Superior temporal gyrus (tissue), 1 donor: ENCODE measurements at regions not wholly inside any gene's neighbourhood (a gene's known extent, or its start where the extent isn't known, plus 50 kb on each side); places are given as distances from the start of the nearest gene placed in this dataset.
"Not testable (repeated sequence)": the region's sequence is repeated elsewhere in the genome, so short reads cannot be mapped to it uniquely, and the experiment has no call there.

Experiments used
- DNase-seq: peaks from one replicate; pipeline ENCODE4 v3.0.0-alpha.2; 2016; ENCODE audit errors: extremely low spot score

DNA sequence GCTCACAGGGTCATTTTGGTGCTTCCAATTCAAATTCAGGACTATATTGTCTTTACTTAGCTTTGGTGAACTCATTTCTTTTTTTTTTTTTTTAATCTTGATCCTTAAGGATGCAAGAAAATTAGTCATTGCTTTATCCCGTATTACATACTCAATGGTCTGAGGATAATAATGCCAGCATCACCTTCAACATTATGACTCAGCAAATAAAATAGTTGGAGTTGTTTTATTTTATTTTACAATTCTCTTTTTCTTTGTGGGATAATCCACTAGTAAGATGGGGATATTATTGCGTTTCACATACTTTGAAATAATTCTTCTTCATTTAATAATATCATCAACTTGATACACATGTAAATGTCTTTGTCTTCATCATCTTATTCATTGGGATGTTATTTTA, 954.9 kb upstream of the GYPC start:
- DNase-seq, result peak; percentile 2

DNA sequence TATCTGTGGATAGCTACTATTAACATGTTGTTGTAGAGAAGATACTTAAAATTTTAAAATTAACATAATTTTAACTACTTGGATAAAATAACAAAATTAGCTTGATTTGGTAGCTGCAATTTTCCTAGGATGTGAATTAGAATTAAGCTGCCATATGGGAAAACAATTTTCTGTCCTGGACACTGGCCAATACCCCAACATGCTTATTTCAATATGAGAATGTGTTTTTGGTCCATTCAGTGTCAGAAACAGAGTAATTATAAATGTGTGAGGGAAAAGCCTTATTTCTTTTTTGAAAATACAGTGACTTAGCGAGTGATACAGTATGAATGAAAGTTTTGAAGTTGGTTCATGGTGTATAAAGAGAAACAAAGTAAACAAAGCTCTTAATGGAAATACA, 948.3 kb upstream of the GYPC start:
- peak; percentile 3 for DNase-seq

DNA sequence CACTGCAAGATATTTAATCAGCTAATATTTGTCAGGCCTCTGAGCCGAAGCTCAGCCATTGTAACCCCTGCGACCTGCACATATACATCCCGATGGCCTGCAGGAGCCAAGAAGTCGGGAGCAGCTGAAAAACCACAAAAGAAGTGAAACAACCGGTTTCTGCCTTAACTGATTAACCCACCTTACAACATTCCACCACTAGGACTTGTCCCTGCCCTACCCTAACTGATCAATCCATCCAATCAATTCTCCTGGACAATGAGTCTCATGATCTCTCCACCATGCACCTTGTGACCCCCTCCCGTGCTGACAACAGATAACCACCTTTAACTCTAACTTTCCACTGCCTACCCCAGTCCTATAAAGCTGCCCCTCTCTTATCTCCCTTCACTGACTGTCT, 945.4 kb upstream of the GYPC start:
- no peak for DNase-seq

DNA sequence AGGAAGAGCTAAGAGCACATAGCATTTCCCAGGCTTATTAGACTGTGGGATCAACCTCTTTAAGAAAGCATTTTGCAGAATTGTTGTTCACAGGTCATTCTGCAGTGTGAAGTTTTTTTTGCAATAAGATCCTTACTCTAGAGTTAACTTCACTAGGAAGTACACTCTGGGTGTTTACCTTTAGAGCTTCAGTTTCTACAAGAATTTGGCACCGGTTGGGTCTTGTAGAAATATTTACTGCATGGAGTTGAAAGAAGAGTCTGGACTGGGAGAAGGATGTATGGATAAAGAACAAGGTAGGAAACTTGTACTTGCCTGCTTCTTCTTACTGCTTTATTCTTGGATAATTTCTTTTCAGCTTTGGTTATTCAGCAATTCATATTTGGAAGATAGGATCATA, 944.9 kb upstream of the GYPC start:
- peak; percentile 5 for DNase-seq

DNA sequence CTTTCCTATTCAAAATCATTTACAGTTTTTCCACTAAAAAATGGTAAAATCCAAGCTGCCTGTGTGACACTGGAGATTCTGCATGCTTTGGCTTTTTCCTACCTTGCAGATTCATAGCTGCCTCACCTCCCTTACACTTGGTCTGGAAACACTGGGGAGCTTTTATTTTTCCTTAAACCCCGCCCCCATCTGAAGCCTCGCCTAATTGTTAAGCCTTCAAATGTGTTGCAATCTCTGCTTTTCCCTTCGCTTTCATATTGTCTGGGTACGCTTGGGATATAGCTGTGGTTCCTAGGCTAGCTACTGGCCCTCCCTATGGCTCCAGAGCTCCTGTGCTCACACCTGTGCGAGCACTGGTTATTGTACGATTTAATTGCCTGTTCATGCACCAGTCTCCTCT, 942.4 kb upstream of the GYPC start:
- no peak for DNase-seq

DNA sequence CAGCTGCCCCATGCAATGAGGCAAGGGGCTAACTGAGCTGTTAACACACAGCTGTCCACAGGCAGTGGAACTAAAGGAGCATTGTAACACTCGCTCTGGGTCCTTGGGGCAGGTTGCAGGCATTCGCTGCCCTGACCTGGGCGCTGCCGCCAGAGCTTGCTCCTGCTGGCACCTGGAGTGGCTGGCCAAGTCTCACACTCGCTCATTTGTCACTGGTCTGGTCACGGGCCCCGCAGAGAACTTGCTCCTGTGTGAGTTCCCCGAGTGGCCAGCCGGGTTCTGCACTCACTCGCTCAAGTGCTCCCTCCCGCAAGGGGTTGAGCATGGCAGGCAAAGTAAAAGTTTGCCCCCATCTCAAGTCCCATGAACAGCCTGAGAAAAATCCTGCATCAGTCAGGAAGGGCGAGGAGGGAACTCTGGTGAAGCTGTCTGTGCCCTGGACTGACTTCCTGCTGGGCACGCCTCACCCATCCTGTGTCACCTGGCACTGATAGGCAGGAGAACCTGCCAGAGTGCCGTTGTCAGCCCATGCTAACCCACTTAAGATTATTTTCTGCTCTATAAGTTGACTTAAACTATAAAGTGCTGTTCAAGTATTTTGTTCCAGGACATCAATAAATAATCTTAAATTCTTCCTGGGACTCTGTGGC, 934.8 kb upstream of the GYPC start:
- no peak for DNase-seq

DNA sequence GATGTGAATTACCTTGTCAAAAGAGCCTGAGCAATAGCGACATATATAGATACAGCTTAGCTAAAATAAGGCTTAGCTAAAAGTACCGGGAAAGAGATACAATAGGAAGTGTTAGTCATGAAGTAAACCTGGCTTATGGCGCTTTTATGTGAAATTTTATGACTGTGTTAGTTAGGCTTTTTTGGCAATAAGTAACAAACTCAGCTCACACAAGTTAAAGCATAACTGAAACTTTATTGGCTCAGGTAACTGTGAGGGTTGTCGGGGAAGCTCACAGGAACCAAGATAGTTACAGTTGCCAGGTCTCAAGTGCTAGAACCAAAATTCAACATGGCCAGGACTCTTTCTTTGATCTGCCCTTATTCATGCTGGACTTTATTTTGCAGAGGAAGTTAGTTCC, 925.0 kb upstream of the GYPC start:
- no peak for DNase-seq

DNA sequence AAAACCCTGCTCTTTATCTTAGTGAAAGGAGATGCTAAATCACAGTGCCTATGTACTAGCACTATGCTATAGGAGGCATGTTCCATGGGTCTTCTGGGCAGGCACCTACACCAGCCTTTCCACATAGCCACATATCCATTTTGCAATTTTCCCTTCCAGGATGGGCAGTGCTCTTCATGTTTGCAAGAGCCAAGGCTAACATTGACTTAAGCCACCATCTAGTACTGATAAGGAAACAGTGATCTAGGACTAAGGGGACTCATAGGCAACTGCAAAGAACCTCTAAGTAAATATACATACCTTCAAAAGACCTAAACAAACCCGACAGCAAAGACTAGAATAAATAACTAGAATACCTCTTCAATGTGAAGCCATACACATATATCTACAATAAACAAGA, 919.7 kb upstream of the GYPC start:
- DNase-seq, result no peak

DNA sequence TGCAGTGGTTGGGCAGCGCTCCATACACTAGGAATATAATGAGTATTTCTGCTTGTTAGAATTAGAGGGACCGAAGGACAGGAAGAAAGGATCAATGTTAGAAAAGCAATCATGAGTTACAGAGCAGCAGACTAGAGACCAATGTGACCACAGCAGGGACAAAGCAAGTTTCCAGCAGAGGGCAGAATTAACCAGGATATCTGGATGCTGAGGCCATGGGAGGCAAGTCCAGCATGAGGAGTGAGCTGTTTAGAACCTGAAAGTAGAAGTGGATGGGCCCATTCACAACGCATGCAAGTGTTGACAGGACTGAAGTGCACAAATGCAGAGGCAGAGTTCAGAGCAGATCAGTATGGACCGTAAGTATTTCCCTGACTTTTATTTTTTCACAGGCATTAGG, 910.4 kb upstream of the GYPC start:
- DNase-seq, result peak; percentile 90

DNA sequence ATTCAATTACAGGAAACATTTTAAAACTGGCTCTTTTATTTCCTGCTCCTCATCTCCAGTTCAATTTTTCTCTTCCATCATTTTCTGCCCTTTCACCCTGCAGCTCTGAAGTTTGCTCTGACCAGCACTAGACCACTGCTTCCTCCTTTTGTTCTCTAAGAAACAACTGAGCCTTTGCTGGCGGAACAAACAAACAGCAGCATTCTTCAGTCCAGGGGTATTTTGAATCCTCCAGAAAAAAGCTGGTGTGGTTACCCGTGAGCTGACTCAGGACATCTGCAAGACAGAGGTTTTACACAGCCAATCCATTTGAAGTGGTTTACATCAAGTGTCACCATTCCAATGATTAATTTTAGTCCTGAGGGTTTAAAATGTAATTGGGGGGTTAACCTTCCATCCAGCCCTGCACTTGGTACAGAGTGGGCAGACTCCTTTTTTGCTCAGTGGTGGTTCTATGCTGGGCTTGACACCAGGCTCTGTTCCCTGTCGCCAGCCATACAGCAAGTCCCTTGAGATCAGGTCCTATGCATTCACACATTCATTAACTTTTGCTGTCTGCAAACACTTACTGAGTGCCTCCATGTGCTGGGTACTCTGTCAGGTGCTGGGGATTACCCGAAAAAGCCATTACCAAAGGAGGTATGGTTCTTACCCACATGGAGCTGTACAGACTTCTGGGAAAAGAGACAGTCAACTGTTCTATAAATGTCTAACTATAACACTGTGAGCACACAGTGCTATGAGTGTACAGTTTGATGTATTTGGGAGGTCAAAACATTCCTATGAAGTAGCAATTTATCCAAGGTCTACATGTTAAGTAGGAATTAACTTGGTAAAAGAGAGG, 909.4 kb upstream of the GYPC start:
- DNase-seq, result no peak

DNA sequence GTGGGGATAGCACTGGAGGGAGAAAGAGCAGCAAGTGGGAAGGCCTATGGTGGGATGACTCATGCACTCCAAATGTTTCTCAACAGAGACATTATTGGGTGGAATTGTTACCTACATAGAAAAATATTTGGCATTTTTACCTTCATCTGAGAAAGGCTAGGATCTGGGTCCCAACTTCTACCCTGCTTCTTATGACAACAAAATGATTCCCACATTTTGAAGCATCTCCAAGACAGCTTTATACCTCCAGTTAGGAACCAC, 908.9 kb upstream of the GYPC start:
- no peak for DNase-seq

DNA sequence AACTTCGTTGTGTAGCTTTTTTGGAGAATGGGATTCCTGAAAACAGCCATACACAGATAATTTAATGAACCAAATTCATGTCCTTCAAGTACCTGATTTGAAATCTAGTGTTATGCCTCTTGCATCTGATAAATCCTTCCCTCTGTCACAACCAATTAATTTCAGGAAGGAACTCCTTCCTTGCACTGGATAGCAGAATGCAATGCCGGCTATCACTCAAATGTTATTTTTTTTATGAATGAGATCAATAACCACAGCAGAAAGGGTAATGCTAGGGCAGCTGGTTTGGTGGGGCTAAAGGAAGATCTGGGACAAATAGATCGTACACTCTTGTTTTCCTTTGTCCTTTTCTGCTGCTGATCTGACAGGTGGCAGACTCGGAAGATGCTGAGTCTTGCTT, 899.5 kb upstream of the GYPC start:
- no peak for DNase-seq

DNA sequence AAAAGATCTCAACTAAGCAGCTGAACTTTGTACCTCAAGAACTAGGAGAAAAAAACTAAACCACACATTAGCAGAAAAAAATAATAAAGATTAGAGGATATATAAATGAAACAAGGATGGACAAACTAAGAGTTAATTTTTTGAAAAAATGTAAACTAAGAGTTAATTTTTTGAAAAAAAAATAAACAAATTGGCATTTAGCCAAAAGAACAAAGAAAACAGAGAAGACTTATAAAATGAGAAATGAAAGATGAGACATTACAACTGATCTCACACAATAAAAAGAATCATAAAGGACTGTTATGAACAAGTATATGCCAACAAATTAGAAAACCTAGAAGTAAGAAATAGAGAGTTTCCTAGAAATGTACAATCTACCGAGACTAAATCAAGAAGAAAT, 859.2 kb upstream of the GYPC start:
- no peak for DNase-seq

DNA sequence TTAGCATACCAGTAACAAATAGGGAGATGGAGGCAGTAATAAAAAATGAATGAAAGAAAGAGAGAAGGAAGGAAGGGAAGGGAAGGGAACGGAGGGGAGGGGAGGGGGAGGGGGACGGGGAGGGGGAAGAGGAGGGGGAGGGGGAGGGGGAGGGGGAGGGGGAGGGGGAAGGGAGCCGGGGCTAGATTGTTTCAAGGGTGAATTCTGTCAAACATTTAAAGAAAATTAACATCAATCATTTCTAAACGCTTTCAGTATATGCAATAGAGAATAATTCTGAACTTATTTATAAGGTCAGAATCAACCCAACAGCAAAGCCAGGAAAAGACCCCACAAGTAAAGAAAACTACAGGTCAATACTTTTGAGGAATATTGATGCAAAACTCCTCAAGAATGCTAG, 858.8 kb upstream of the GYPC start:
- no peak for DNase-seq

DNA sequence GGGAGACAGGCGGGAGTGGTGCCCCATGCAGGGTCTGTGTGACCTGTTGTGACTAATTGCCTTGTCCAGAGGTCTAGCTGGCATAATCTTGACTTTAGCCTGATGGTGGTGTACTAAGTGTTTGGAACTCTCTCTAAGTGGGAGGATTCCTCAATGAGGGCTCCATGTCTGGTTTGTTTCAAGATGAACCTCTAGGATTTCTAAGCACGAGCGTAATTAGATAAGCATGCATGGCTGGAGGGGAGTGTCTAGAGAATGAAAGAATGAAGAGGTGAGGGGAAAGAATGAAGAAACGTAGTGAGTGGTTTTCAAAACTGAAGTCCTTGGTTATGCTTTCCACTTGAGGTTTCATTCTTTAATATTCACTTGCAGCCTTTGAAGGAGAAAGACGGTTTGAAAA, 833.2 kb upstream of the GYPC start:
- DNase-seq, result no peak

DNA sequence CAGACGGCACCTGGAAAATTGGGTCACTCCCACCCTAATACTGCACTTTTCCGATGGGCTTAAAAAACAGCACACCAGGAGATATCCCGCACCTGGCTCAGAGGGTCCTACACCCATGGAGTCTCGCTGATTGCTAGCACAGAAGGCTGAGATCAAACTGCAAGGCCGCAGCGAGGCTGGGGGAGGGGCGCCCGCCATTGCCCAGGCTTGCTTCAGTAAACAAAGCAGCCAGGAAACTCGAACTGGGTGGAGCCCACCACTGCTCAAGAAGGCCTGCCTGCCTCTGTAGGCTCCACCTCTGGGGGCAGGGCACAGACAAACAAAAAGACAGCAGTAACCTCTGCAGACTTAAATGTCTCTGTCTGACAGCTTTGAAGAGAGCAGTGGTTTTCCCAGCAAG, 830.2 kb upstream of the GYPC start:
- DNase-seq, result not testable (repeated sequence)

DNA sequence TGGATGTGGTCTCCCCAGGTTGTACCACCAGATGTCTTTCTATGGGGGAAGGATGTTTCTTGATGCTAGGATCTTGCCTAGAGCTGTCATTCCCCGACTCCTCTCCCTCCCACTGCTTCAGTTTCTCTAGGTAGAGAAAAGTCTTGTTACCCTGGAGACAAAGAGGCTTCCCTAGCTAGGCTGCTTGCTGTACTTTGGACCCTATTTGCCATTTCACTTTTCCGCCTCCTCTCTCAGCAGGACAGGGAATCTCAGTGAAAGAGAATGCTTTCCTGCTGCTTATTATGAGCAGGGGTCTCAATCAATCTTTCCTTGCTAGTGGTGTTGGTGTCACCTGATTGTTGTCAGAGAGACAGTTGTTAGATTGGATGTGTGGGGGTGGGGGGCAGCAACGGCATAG, 818.8 kb upstream of the GYPC start:
- DNase-seq, result no peak

DNA sequence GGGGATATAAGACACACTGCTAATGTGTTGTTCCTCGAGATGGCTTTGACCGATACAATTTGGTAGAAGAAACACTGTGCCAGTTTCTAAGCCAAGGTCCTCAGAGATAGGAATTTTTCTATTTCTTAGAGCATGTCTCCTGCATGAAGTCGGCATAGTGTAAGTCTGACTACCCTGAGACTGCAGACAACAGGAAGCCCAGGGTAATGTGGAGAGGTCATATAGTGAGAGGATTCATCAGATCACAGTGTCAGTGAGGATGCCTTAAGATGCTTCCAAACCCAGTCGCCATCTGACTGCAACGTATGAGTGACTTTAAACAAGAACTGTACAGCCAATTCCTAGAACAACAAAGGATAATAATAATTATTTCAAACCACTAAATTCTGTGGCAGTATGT, 818.3 kb upstream of the GYPC start:
- DNase-seq, result no peak

DNA sequence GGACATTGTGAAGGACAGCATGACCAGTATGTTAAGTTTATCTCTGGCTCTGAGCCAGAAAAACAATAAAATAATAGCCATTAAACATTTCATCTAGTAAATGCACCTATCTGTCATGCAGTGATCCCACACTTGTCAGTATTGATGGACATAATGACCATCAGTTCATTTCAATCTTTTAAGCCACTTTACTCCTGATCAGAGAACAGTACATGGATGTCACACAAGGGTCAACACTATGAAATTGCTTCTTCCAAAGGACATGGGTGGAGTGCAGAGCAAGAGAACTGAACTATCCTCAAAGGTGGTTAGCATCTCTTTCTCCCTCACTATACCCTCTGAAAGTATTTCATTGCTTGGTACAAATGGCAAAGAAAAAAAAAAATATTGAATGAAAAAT, 816.0 kb upstream of the GYPC start:
- DNase-seq, result no peak

DNA sequence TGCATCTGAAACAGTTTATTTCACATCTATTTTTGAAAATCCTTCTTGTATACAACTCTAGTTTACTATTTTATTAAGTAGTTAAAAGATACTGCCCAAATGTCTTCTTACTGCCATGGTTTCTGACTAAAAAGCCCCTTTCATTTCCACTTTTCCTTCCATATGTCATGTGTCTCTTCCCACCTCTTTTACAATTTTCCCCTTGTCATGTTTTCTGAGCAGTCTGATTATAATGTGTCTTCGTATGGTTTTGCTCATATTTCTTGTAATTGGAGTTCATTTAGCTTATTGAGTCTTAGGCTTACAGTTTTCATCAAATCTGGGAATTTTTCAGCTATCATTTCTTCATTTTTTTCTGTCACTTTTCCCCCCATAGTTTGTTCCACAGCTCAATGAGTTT, 813.9 kb upstream of the GYPC start:
- DNase-seq, result no peak

DNA sequence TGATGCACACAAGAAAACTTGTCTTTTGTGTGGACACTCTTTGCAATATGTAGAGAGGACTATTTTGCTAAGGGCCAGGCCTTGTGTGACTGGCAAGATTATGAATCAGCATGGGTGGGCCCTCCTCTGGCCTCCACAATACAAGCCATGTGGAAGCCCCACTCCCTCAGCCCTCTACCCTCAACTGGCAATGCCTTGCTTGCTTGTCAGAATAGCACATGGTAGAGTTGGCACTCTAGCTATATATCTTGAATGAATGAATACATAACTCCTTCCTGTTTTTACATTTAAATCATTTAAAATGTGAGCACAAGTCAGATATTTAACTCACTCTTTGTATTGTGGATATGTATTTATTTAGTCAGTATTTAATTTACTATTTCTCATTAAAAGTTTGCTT, 805.4 kb upstream of the GYPC start:
- no peak for DNase-seq

DNA sequence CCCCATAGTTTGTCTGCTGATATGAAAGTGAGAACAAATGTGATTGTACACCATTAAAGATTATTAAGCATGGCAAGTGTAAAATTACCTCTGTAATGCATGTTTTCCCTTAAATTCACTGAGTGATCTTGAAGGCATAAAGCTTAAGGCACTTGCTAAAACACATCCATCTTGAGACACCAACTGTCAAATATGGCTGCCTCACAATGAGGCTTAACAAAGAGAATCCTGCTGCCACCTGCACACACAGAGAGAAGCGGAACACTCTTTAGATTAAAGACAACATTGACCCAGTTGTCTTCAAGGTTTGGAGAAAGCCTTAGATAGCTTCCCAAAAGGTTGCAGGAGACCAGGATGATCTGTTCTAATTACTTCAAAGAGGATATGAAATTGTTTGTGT, 803.6 kb upstream of the GYPC start:
- no peak for DNase-seq

DNA sequence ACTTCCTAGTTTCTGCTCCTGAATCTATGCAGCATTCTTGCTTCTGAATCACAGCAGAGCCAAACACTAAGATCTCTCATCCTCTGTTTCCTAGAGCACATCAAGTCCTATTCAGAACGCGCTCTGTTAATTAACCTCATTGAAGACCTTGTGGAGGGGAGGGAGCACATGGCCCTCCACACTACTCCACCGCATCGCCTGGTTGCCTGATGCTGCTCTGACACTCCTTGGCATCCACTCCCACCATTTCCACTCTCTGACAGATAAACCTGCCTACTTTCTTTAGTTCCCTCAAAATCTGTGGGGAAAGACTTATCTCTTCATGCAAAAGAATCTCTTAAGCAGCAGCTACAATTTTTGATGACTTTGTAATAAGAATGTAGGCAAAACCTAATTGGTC, 802.3 kb upstream of the GYPC start:
- DNase-seq, result no peak

DNA sequence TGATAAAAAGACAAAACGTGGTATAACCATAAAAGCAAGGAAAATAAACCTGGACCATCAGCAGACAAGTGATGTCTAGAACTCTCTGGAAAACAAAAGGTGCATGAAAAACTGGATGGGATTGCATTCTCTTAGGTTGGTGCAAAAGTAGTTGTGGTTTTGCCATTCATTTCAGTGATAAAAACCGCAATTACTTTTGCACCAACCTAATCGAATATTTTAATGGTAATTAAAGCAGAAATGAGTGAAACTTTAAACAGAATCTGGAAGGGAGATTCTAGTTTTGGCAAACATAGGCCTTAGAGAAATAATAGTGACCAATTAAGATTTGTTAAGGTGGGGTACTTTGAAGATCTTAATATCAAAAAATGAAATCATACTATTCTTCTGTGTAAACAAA, 800.8 kb upstream of the GYPC start:
- no peak for DNase-seq
